GM21529 (cell line): ENCODE measurements at regions not wholly inside any gene's neighbourhood (a gene's known extent, or its start where the extent isn't known, plus 50 kb on each side); places are given as distances from the start of the nearest gene placed in this dataset.

Experiments
- ATAC-seq: cut with Tn5 transposase; IDR thresholded peaks from one replicate; pipeline ENCODE4 v1.9.1; 2021; ENCODE audit not compliant: unreplicated experiment

- no peak for ATAC-seq
These were observed 93.4 kb downstream of the TENT4A start for GRCh38 chr5:6806668-6807067.

- no peak for ATAC-seq
These were observed 95.2 kb downstream of the TENT4A start for GRCh38 chr5:6808462-6808861.

- no peak for ATAC-seq
These were observed 97.6 kb downstream of the TENT4A start for GRCh38 chr5:6810641-6811405.

- no peak for ATAC-seq
These were observed 98.9 kb downstream of the TENT4A start for GRCh38 chr5:6812091-6812490.

- ATAC-seq, result no peak
These were observed 99.8 kb downstream of the TENT4A start for GRCh38 chr5:6812800-6813731.

GRCh38 chr5:6814816-6815215 lies 101.6 kb downstream of the TENT4A start:
- ATAC-seq, result no peak

- no peak for ATAC-seq
These were observed 105.6 kb downstream of the TENT4A start for GRCh38 chr5:6818594-6819511.

GRCh38 chr5:6819521-6819920 lies 106.3 kb downstream of the TENT4A start:
- ATAC-seq, result no peak

- ATAC-seq, result peak; percentile 72
These were observed 107.7 kb downstream of the TENT4A start for GRCh38 chr5:6820851-6821479.

GRCh38 chr5:6822068-6822467 lies 108.8 kb downstream of the TENT4A start:
- no peak for ATAC-seq

GRCh38 chr5:6822556-6823343 lies 109.5 kb downstream of the TENT4A start:
- ATAC-seq, result no peak

GRCh38 chr5:6823996-6824395 lies 110.8 kb downstream of the TENT4A start:
- no peak for ATAC-seq

- ATAC-seq, result no peak
These were observed 112.5 kb downstream of the TENT4A start for GRCh38 chr5:6825678-6826244.

GRCh38 chr5:6826756-6827155 lies 113.5 kb downstream of the TENT4A start:
- ATAC-seq, result no peak

- peak; percentile 64 for ATAC-seq
These were observed 114.4 kb downstream of the TENT4A start for GRCh38 chr5:6827526-6828219.

GRCh38 chr5:6829150-6829784 lies 116.0 kb downstream of the TENT4A start:
- peak; percentile 82 for ATAC-seq

- no peak for ATAC-seq
These were observed 117.5 kb downstream of the TENT4A start for GRCh38 chr5:6830643-6831239.
